ENCODE measurements at regions not wholly inside any gene's neighbourhood (a gene's known extent, or its start where the extent isn't known, plus 50 kb on each side); places are given as distances from the start of the nearest gene placed in this dataset.
"Not testable (repeated sequence)": the region's sequence is repeated elsewhere in the genome, so short reads cannot be mapped to it uniquely, and the experiment has no call there.

DNA sequence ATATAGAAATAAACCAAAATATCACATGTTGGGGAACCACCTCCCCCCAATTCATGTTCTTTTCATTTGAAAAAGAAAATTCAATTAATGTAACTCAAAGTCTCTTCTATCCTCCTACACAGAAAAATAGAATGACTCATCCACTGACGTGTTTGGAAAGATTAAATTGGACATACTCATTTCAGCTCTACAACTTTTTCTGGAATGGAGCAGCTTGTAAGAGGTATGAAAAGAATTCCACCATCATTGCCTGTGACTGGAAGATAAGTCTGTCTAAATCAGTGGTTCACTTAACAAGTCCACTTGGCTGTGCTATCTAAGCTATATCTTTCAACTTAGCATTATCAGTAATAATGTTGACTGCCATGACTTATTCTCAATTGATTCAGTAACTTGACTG lies 702.3 kb downstream of the BRINP3 start:
- DNase-seq (ENCODE audit: low spot score) = no peak

DNA sequence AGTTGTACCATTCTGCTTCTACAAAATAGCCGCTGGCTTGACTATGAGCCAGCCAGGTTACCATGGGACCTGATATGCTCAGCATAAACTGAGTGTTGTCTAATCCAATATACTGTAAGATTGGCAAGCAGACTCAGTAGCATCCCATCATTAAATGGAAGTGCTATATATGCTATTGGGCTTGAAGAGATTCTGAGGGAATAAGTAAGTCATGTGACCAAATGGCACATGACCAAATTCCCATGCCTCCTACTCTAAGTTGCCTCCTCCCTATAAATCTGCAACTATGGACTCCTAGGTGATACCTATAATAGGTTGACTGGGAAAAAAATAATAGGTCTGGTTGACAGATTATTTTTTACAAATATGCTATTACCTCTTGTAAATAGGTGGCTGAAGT lies 698.6 kb downstream of the BRINP3 start:
- DNase-seq (ENCODE audit: low spot score) = no peak

DNA sequence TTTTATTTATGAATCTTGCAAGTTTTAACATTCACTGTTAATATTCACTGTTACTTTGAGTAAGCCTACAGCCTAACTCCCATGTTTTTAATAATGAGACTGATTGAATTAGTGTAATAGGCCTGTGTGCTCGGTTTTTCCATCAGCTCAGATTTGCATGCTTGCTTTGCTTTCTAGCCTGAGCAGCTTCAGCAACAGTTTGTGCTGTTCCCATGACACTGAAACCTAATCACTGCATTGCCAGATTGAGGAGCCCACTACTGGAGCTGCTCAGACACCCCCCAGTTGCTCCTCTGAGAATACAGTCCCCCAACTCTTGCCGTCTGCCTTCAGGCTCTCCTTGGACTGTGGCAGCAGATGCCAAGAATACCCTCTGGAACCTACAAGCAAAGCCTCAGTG lies 695.4 kb downstream of the BRINP3 start:
- DNase-seq (ENCODE audit: low spot score) = no peak

DNA sequence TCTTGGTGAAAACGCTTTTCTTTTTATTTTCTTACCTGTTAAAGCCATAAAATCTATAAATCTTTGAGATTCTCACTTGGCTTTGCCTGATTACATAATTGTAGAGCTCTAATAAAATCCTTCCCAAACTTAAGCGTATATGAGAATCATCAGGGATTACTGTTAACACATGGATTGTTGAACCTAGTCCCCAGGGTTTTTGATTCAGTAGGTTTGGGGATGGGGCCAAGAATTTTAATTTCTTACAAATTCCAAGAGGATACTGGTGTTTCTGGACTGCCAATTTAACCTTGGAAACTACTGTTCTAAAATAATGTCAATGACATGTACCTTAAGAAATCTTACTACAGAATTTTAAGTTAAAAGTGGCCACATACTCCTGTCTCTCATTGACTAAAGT lies 694.2 kb downstream of the BRINP3 start:
- DNase-seq (ENCODE audit: low spot score) = no peak

DNA sequence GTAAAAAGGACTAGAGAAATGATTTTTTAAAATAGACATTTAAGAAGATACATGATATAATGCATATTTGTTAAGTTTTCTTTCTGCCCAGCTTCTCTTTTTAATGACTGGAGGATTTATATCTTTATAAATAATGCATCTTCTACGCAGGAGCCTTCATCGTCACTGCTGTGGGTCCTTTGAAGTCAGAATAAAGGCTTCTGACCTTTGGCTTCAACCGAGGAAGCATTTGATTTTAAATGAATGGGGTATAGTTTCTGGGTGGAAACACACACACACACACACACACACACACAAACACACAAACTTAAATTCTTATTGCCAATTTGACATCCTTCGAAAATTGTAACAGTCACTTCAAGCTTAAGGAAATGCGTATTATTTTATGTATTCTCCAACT lies 690.9 kb downstream of the BRINP3 start:
- no peak for DNase-seq (ENCODE audit: low spot score)

DNA sequence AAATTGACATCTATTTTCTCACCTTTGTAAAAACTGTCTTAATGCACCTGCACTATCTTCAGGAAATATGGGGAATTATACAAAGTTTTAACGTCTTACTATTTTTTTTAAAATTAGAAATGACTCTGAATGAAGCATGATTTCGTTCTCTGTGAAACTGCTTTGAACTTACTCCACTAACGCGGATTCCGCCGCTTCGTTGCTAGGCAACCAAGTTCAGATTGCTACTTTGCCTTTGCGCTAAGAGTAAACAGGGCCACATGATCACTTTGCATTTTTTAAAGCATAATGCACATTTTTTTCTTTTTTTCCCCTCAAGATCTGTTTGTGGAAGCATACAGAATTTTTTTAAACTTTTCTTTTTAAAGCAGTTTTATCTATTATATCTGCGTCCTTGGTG lies 690.5 kb downstream of the BRINP3 start:
- no peak for DNase-seq (ENCODE audit: low spot score)

DNA sequence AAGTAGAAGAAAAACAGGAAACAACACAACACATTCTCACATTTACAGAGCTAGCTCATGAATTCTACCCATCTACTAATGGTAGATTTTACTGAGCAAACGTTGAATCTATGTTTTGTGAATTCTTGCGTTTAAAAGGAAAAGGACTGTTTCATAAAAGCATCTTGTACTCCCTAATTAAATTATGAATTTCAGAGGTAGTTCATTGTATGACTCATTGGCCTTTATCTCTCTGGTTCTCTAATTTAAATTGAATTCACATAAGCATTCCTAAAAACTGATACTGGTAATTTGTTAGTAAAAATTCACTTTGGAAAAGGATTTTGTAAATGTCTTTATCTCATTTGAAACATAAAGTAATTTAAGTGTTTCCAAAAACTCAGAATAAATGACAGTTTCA lies 687.3 kb downstream of the BRINP3 start:
- no peak for DNase-seq (ENCODE audit: low spot score)

DNA sequence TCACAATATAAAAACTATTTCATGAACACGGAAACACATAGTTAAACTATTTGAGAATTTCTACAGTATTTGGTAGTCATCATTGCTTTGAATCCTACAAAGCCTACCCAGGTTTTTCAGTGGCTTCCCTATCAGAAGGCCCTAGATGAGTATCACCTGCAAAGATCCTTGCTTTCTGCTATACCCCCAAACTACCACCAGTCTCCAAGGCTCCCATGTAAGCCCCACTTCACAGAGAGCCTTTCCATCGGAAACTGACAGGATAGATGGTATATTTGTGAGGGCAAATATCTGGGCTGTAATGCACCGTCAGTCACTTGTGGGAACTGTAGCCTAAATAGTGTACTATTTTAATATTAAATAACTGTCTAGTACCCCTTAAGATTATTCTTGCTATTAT lies 674.3 kb downstream of the BRINP3 start:
- peak; percentile 19 for DNase-seq (ENCODE audit: low spot score)

DNA sequence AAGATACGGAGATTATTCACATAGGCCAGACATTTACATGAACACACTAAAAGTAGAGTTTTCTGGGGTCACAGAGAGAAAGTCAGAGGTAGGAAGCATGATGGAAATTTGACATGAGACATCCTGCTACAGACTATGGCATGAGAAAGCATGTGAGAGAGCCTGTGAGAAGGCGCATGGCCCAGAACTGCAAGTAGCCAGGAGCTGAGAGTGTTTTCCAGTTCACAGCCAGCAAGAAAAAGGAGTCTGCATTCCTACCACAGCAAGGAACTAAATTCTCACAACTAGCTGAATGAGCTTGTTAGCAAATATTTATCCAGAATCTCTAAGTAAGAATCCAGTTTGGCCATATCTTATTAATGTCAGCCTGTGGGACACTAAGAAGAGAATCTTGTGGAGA lies 673.3 kb downstream of the BRINP3 start:
- no peak for DNase-seq (ENCODE audit: low spot score)

DNA sequence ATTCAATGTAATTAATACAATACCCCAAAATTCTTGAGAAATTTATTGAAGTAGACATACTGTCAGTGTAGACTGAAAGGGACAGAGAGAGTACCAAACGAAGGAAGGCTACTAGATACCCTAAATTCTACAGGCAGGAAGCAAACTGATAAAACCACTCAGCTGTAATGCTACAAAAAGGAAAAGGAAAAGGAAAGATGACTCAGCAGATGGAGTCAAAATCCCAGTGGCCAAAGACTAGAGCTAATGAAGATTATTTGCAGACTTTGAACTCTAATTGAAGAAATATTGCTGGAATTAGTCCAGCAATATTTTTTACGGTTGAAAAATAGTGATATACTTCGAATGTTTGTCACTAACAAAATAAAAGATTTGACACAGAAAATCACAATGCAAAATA lies 671.9 kb downstream of the BRINP3 start:
- DNase-seq (ENCODE audit: low spot score) = no peak

DNA sequence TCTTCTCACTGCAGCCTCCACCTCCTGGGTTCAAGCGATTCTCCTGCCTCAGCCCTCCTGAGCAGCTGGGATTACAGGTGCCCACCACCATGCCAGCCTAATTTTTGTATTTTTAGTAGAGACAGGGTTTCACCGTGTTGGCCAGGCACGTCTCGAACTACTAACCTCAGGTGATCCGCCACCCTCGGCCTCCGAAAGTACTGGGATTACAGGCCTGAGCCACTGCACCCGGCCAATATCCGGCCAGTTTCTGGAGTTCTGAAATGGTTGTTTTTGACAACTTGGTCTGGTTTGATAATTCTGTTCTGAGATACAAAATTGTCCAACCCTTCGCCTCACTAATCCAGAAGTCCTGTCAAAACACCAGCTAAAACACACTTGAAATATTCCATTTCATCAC lies 667.0 kb downstream of the BRINP3 start:
- DNase-seq (ENCODE audit: low spot score) = not testable (repeated sequence)

DNA sequence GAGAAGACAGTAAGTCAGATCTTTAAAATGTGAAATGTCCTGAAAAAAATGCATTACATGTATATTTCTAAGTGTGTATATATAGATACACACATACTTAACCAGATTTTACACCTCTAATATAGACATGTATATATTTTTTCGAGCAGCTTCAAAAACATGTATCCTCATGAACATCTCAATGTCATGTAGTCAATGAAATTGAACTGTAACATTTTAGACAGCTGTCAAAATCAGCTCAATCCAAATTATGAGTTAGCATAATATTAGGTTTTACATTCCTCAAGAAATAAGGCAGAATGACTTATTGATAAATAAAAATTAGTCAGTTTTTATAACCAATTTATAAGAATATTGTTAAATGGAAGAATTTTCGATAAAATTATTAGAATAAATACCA lies 665.7 kb downstream of the BRINP3 start:
- no peak for DNase-seq (ENCODE audit: low spot score)

DNA sequence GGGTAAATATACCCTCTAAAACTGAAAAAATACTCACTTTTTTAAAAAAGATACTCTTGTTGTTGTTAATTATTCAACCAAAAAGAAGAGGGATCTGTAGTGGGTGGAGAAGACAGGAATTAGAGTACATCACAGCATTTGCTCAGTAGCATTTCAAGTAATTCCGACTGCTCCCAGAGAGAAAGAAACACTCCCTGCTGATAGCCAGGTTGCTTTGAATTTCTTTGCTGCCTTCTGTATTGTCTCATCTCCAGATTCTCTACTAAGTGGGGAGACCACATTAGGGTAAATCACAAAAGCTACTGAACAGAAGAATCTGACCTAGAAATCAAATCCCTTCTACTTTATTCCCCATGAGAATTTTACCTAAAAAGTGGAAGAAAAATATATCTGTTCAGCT lies 661.1 kb downstream of the BRINP3 start:
- DNase-seq (ENCODE audit: low spot score) = no peak

DNA sequence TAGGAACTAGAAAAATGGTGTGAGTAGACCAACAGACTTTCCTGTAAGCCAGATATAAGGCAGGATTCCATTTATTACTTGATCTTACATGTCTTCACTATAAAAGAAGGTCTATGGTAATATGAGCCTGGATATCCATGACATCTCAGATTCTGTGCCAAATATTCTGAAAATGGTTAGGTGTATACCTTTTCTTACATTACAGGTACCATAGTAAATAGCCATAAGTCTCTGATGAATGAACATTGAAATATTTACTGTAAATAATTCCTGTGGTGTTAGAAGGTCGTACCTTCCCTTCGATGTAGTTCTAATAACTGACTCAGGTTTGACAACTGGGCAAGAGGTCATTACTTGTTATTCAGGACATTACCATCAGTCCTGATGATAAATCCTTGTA lies 657.9 kb downstream of the BRINP3 start:
- no peak for DNase-seq (ENCODE audit: low spot score)

DNA sequence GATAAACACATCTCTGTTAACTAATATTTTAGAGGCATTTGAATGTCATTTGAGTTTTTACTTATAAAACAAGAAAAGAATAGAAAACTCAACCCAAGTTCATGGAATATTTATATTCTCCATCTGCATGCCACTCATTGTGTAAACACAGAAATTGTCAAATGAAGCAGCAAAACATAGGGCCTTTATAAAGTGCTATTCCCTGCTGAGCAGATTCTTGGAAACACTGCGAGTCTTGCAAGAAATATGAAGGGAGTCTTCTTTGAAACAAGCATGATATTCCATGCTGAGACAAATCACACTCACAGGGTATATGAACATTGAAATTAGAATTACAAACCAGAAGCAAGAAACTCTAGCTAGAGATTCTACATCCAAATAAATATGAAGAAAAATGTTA lies 655.8 kb downstream of the BRINP3 start:
- no peak for DNase-seq (ENCODE audit: low spot score)

DNA sequence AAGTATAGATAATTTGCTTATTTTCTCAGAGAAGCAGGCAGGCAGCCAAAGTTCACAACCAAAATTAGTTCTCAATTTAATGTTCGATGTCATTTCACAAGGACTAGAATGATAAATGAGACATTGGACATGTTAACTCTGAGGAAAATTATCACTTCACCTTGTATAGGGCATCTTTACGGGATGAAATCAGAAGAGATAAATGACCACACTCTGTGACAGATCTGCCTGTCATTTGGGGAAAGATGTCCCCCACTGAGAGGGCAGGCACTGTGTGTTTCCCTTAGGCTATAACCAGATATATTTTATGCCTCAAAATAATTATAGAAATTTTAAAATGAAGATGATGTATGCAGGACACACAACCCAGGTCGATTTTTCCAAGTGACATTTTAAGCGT lies 642.9 kb downstream of the BRINP3 start:
- DNase-seq (ENCODE audit: low spot score) = no peak

DNA sequence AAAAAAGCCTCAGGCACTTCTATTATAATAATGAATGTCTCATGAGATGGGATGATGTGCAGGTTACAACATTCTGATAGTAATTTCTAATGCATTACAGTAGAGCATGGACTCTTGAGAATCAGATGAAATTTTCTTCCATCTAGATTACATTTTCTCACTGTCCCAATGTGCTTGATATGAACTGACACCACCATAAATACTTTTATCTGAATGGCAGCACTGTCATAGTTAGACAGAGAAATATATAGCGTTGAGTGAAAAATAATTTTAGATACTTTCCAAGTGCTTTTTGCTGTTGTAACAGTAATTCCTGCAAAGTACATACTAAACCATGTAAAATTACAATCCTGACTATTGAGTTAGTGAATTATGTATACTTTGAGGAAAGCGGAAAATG lies 630.1 kb downstream of the BRINP3 start:
- no peak for DNase-seq (ENCODE audit: low spot score)

DNA sequence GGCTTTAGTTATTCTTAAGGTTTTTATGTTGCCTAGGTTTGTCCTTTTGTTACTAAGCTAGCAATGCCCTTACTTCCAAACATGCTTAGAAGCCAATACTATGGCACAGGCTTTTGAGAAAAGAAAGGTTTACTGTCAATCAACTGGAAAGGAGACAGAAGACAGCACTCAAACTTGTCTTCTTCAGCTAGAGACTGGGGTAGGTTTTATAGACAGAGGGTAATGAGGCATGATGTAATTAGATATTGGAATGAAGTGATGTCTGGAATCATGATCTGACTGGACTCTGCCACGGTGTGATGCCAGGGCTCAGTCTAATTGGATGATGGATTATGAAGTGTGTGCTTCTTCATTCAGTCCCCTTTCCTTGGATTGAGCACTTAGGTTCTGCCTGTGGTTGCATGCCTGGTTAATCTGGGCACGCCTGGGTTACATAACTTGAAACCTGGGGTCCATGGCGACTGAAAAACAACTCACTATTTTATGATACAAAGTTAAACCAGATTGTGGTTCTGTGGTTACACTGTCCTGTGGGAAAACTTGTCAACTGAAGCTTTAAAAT lies 625.8 kb downstream of the BRINP3 start:
- DNase-seq (ENCODE audit: low spot score) = no peak

DNA sequence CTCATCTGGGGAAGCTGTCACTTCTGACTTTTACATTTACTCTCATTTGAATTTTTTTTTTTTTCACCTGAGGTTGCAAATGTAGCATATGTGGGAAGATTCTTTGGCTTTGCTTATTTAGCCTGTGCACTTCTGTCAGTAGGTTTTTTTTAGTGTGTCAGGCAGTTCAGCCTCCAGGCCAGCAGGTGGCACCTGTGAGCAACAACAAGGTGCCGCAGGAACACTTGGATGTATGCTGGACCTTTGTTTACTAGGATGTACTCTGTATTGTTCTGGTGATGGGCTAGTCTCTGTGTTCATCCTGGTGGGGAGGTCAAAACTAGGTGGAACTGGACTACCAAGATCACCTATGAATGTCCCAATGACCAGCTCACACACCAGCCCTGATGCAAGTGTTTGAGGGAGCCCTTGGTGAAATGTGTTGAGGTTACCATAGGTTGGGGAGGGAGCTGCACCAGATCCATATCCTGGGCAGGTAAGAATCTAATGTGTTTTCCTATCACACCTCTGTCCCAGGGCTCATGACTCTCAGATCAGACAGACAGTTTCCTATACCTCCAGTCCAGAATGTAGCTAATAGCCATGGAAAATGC lies 618.2 kb downstream of the BRINP3 start:
- DNase-seq (ENCODE audit: low spot score) = peak; percentile 46

DNA sequence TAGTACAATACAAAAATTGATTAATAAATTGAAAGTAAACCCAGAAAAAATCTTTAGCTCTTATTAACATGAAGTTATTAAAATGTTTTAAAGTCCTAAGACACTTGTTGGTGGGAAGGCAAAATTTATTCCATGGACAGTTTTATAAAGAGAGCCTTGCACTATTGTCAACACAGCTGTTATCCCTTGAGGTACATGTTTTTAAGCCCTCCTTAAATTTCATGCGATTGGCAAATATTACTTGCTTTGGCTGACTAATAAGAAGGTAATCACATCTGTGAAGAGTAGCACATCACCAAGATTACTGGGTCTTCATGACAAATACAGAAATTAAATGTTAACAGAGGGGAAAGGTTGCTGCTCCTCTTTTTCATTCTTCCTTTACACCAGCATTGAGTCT lies 611.1 kb downstream of the BRINP3 start:
- no peak for DNase-seq (ENCODE audit: low spot score)

DNA sequence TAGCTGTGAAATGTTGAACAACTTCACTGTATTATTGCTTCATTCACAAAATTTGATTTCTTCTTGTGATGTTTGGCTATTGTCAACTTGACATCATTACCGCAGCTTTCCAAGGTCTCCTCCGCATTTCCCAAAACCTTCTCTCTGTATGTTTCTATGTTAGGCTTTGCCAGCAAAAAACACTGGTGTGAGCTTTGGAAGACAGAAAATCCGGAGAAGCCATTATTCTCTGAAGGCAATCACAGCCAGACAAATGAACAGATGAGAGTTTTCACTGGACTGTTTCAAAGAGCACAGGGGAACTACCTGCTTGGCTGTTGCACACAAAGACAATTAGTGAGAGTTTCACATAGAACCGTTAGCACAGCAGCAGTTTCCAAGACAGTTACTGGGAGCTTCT lies 609.6 kb downstream of the BRINP3 start:
- DNase-seq (ENCODE audit: low spot score) = no peak

DNA sequence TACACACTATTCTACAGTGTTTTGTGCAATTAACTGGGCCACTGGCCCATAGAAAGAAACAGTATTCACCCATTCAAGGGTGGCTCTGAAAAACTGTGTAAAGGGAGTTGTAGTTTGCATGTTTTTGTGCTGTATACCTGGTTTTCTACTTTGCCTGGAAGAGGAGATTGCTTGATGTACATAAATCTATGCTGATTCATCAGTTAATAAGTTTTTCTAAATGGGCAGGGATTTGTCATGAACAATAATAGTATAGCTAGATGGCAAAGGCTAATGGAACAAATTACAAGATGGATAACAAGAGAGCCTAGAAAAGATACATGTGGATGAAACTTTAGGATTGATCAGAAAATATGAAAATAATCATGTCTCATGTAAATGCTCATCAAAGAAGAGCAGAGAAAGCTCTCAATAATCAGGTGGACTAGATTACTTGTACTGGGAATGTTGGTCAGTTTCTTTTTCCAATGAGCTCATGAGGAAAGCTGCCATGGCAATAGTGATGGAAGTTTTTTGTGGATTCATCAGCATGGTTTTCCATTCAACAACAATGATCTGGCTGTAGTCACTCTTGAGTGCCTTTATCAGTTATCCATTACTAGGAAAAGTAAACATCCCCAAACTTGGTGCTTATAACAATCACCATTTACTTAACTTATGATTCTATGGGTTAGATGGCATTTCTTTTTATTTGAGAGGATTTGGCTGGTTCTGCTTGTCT lies 602.8 kb downstream of the BRINP3 start:
- no peak for DNase-seq (ENCODE audit: low spot score)

DNA sequence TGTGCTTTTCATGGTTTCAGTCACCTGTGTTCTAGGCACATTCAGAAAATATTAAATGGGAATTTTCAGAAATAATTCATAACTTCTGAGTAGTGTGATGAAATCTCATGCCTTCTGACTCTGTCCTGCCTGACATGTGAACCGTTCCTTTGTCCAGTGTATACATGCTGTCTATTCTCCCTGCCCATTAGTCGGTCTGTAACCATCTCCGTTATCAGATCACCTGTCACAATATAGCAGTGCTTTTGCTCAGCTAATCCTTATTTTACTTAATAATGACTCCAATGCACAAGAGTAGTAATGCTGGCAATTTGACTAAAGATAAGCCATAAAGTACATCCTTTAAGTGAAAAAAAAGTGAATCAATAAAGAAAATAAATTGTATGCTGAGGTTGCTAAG lies 597.5 kb downstream of the BRINP3 start:
- DNase-seq (ENCODE audit: low spot score) = no peak

All from iPS-NIHi11 (cell line).